Natural killer cell (primary cell): ENCODE measurements at regions not wholly inside any gene's neighbourhood (a gene's known extent, or its start where the extent isn't known, plus 50 kb on each side); places are given as distances from the start of the nearest gene placed in this dataset.

Experiments
- ATAC-seq, 3 donors: fragments of 150-1000 bp in 2 of 3; fragments of 200-7000 bp in 1 of 3; cut with Tn5 transposase; 1 replicate in 1 of 3; 2 replicates in 2 of 3; pipeline ENCODE4 v1.10.0; 2021; ENCODE audit warnings: mild to moderate bottlenecking in 2 of 3, moderate library complexity in 2 of 3
- DNase-seq, 2 donors: peaks; one replicate each; pipeline versions ENCODE4 v3.0.0 to v3.0.0-alpha.2; 2013 to 2021; ENCODE audit warnings: mixed read lengths in 1 of 2
- H3K27ac ChIP-seq: one replicate; pipeline ENCODE4 v1.5.1; 2013; ENCODE audit warnings: mild to moderate bottlenecking, low read length
- H3K27me3 ChIP-seq: one replicate; pipeline ENCODE4 v1.6.1; 2013; ENCODE audit warnings: low read length; ENCODE audit not compliant: control insufficient read depth, insufficient read depth
- H3K36me3 ChIP-seq: one replicate; pipeline ENCODE4 v1.6.1; 2013; ENCODE audit warnings: low read length; ENCODE audit not compliant: control insufficient read depth, insufficient read depth
- H3K4me1 ChIP-seq: one replicate; pipeline ENCODE4 v1.6.1; 2013; ENCODE audit warnings: low read length; ENCODE audit not compliant: control insufficient read depth, insufficient read depth
- H3K4me3 ChIP-seq: one replicate; pipeline ENCODE4 v1.5.1; 2013; ENCODE audit warnings: low read length
- H3K9me3 ChIP-seq: one replicate; pipeline ENCODE4 v1.6.1; 2013; ENCODE audit warnings: low read length; ENCODE audit not compliant: control insufficient read depth, insufficient read depth
- H3K27ac Mint-ChIP-seq, 2 donors: one replicate each; pipeline ENCODE4 v1.8.0; 2022; ENCODE audit warnings: mild to moderate bottlenecking in 2 of 2, mixed read lengths in 2 of 2, moderate library complexity in 1 of 2
- H3K27me3 Mint-ChIP-seq, 2 donors: one replicate each; pipeline ENCODE4 v1.8.0; 2022; ENCODE audit warnings: low read depth in 2 of 2, mixed read lengths in 2 of 2
- H3K36me3 Mint-ChIP-seq: one replicate; pipeline ENCODE4 v1.8.0; 2022; ENCODE audit warnings: mixed read lengths
- H3K4me1 Mint-ChIP-seq, 2 donors: one replicate each; pipeline ENCODE4 v1.8.0; 2022; ENCODE audit warnings: mixed read lengths in 2 of 2
- H3K4me3 Mint-ChIP-seq: one replicate; pipeline ENCODE4 v1.8.0; 2022; ENCODE audit warnings: mild to moderate bottlenecking, moderate library complexity, mixed read lengths
- H3K9me3 Mint-ChIP-seq, 2 donors: one replicate each; pipeline ENCODE4 v1.8.0; 2022; ENCODE audit warnings: mixed read lengths in 2 of 2
- CTCF ChIP-seq: fragments of 200-600 bp; IDR thresholded peaks from one replicate; pipeline ENCODE4 v1.8.0; 2022; ENCODE audit warnings: antibody characterized with exemption
- WGBS: methylation state at CpG from one replicate; pipeline ENCODE4 v1.1.7; 2013; ENCODE audit warnings: missing lambda C conversion rate; ENCODE audit not compliant: insufficient coverage; 5-methylcytosine and 5-hydroxymethylcytosine counted together
- intact Hi-C: fragments of 100-400 bp; cut with micrococcal nuclease; formaldehyde crosslinking; loops from one replicate; pipeline ENCODE4 v1.14.2; 2022

- H3K27me3 ChIP-seq = peaks cover 5% of the 10 kb centered on the region
- no peak overlapping the region for H3K4me3 ChIP-seq
- no peaks in the 10 kb centered on the region for H3K9me3 Mint-ChIP-seq
- H3K36me3 ChIP-seq = no peaks in the 10 kb centered on the region
- no peak for TF ChIP-seq CTCF
- no peak overlapping the region for H3K4me3 Mint-ChIP-seq
- no peaks in the 10 kb centered on the region for H3K4me1 ChIP-seq
- no peaks in the 10 kb centered on the region for H3K9me3 ChIP-seq
- H3K27ac Mint-ChIP-seq = no peak overlapping the region
- intact Hi-C loops = no loop called here
- ATAC-seq (no peak), DNase-seq (no peak)
- H3K36me3 Mint-ChIP-seq = no peaks in the 10 kb centered on the region
- H3K27ac ChIP-seq = no peak overlapping the region
- 90% methylated on average over 5 of the region's 6 CpGs for WGBS
- peaks cover 13 to 47% of the 10 kb centered on the region in 2 donors for H3K27me3 Mint-ChIP-seq
- H3K4me1 Mint-ChIP-seq = no peaks in the 10 kb centered on the region
Measured at GRCh38 chr2:235278771-235279355, 215.0 kb upstream of the AGAP1 start.

GRCh38 chr2:235279965-235280364 is 213.9 kb upstream of the AGAP1 start:
- peaks cover 15 to 39% of the 10 kb centered on the region in 2 donors for H3K27me3 Mint-ChIP-seq

GRCh38 chr2:235283246-235283645 is 210.6 kb upstream of the AGAP1 start:
- Histone ChIP-seq H3K9me3 (no peaks in the 10 kb centered on the region), H3K4me1 (no peaks in the 10 kb centered on the region), H3K27ac (no peak overlapping the region), H3K27me3 (peaks cover 2% of the 10 kb centered on the region), H3K4me3 (no peak overlapping the region), H3K36me3 (no peaks in the 10 kb centered on the region)
- intact Hi-C loops = no loop called here
- Mint-ChIP-seq H3K27me3 (peaks cover 19 to 39% of the 10 kb centered on the region in 2 donors), H3K4me3 (no peak overlapping the region), H3K27ac (no peak overlapping the region), H3K9me3 (no peaks in the 10 kb centered on the region), H3K36me3 (no peaks in the 10 kb centered on the region), H3K4me1 (no peaks in the 10 kb centered on the region)
- no peak for ATAC-seq
- 88% methylated on average over 1 of the region's 2 CpGs for WGBS
- no peak for TF ChIP-seq CTCF
- no peak for DNase-seq

More at GRCh38 chr2:235279965-235280364, 213.9 kb upstream of the AGAP1 start:
- intact Hi-C loops = no loop called here
- peaks cover 2% of the 10 kb centered on the region for H3K27me3 ChIP-seq
- DNase-seq (no peak), ATAC-seq (no peak)
- H3K4me1 ChIP-seq = no peaks in the 10 kb centered on the region
- Mint-ChIP-seq H3K9me3 (no peaks in the 10 kb centered on the region), H3K27ac (no peak overlapping the region), H3K4me3 (no peak overlapping the region), H3K36me3 (no peaks in the 10 kb centered on the region), H3K4me1 (no peaks in the 10 kb centered on the region)
- no peaks in the 10 kb centered on the region for H3K9me3 ChIP-seq
- H3K27ac ChIP-seq = no peak overlapping the region
- no peak for TF ChIP-seq CTCF
- H3K4me3 ChIP-seq = no peak overlapping the region
- no peaks in the 10 kb centered on the region for H3K36me3 ChIP-seq
- WGBS = 58% methylated on average over 1 of the region's 1 CpG
